Endodermal cell (in vitro differentiated cells): ENCODE measurements at regions not wholly inside any gene's neighbourhood (a gene's known extent, or its start where the extent isn't known, plus 50 kb on each side); places are given as distances from the start of the nearest gene placed in this dataset.

Source experiments
- DNase-seq: peaks from one replicate; pipeline ENCODE4 v3.0.0-alpha.2; 2017
- H3K27ac ChIP-seq: 2 replicates; pipeline ENCODE4 v1.5.1; 2013; ENCODE audit warnings: mild to moderate bottlenecking, low read depth, low read length, moderate library complexity
- H3K27me3 ChIP-seq: 2 replicates; pipeline ENCODE4 v1.6.1; 2013; ENCODE audit warnings: mild to moderate bottlenecking, low read length, moderate library complexity; ENCODE audit not compliant: insufficient read depth, control insufficient read depth, poor library complexity, severe bottlenecking
- H3K36me3 ChIP-seq: 2 replicates; pipeline ENCODE4 v1.7.0; 2013; ENCODE audit warnings: mild to moderate bottlenecking, low read length, moderate library complexity; ENCODE audit not compliant: control insufficient read depth, insufficient read depth
- H3K4me1 ChIP-seq: one replicate; pipeline ENCODE4 v1.7.0; 2013; ENCODE audit warnings: low read length; ENCODE audit not compliant: control insufficient read depth, insufficient read depth
- H3K4me3 ChIP-seq: 2 replicates; pipeline ENCODE4 v1.5.1; 2013; ENCODE audit warnings: mild to moderate bottlenecking, low read length, moderate library complexity
- H3K9ac ChIP-seq: 2 replicates; pipeline ENCODE4 v1.6.1; 2013; ENCODE audit warnings: mild to moderate bottlenecking, low read length, moderate library complexity; ENCODE audit not compliant: poor library complexity, severe bottlenecking; ENCODE audit errors: extremely low read depth
- H3K9me3 ChIP-seq: 2 replicates; pipeline ENCODE4 v1.6.1; 2013; ENCODE audit warnings: mild to moderate bottlenecking, low read length, moderate library complexity; ENCODE audit not compliant: control insufficient read depth
- H3K27ac Mint-ChIP-seq: 2 replicates; pipeline ENCODE4 v1.8.0; 2020; ENCODE audit warnings: mixed read lengths
- H3K27me3 Mint-ChIP-seq: 2 replicates; pipeline ENCODE4 v1.8.0; 2021; ENCODE audit warnings: mild to moderate bottlenecking, mixed read lengths; ENCODE audit not compliant: insufficient read depth
- H3K36me3 Mint-ChIP-seq: 2 replicates; pipeline ENCODE4 v1.8.0; 2020; ENCODE audit warnings: low read depth, mixed read lengths
- H3K4me1 Mint-ChIP-seq: 2 replicates; pipeline ENCODE4 v1.8.0; 2020; ENCODE audit warnings: mixed read lengths
- H3K4me3 Mint-ChIP-seq: 2 replicates; pipeline ENCODE4 v1.8.0; 2020; ENCODE audit warnings: mild to moderate bottlenecking, moderate library complexity, mixed read lengths
- H3K9me3 Mint-ChIP-seq: 2 replicates; pipeline ENCODE4 v1.8.0; 2020; ENCODE audit warnings: mild to moderate bottlenecking, mixed read lengths
- WGBS, 2 experiments: methylation state at CpG; one replicate each; pipeline versions ENCODE4 v1.1.5 to v1.1.7; 2013; ENCODE audit warnings: missing lambda C conversion rate in 2 of 2, mixed read lengths in 1 of 2; ENCODE audit not compliant: insufficient coverage in 1 of 2, insufficient read length in 1 of 2; 5-methylcytosine and 5-hydroxymethylcytosine counted together
- TF ChIP-seq, protein P1 (sequence below): fragments of 200-600 bp; sonication (generic); conservative IDR thresholded peaks from 2 replicates; pipeline ENCODE4 v1.5.0; 2021; ENCODE audit warnings: antibody characterized with exemption, mild to moderate bottlenecking

DNA sequence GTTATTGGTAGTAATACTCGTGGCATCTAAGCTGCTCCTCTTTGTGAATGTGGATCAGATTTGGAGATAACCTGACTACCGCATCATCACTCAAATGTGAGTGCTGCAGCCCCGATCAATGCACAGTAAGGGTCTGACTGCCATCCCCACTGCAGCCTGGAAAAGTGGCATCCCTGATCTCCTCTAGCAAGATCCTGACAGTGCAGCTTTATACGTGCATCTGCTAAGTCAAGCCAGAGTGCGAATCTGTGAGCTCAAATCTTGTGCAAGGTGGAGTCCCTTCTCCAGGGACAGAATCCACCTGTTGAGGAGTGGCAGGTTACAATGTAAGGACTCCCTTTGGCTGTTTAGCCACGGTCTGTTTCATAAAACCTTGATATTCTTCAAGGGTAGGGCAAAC, 215.0 kb upstream of the EXOC2 start:
- Mint-ChIP-seq H3K4me1 (no peaks in the 10 kb centered on the region), H3K4me3 (no peak overlapping the region), H3K36me3 (no peaks in the 10 kb centered on the region), H3K27ac (no peak overlapping the region), H3K9me3 (no peaks in the 10 kb centered on the region), H3K27me3 (peaks cover 13% of the 10 kb centered on the region)
- TF ChIP-seq, protein P1, sequence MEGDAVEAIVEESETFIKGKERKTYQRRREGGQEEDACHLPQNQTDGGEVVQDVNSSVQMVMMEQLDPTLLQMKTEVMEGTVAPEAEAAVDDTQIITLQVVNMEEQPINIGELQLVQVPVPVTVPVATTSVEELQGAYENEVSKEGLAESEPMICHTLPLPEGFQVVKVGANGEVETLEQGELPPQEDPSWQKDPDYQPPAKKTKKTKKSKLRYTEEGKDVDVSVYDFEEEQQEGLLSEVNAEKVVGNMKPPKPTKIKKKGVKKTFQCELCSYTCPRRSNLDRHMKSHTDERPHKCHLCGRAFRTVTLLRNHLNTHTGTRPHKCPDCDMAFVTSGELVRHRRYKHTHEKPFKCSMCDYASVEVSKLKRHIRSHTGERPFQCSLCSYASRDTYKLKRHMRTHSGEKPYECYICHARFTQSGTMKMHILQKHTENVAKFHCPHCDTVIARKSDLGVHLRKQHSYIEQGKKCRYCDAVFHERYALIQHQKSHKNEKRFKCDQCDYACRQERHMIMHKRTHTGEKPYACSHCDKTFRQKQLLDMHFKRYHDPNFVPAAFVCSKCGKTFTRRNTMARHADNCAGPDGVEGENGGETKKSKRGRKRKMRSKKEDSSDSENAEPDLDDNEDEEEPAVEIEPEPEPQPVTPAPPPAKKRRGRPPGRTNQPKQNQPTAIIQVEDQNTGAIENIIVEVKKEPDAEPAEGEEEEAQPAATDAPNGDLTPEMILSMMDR = no peak
- 90 to 92% methylated on average over 5 to 6 of the region's 6 CpGs for WGBS, 2 experiments
- Histone ChIP-seq H3K9ac (no peak overlapping the region), H3K9me3 (no peaks in the 10 kb centered on the region), H3K27me3 (peaks cover 18% of the 10 kb centered on the region), H3K27ac (no peak overlapping the region), H3K4me1 (no peaks in the 10 kb centered on the region), H3K4me3 (no peak overlapping the region), H3K36me3 (no peaks in the 10 kb centered on the region)
- peak; percentile 22 for DNase-seq

- H3K36me3 Mint-ChIP-seq = no peaks in the 10 kb centered on the region
- no peaks in the 10 kb centered on the region for H3K9me3 Mint-ChIP-seq
These were observed 214.0 kb upstream of the EXOC2 start for GRCh38 chr6:906920-907319.

GRCh38 chr6:905556-905955, 212.6 kb upstream of the EXOC2 start:
- no peak overlapping the region for H3K27ac ChIP-seq
- H3K36me3 ChIP-seq = no peaks in the 10 kb centered on the region
- TF ChIP-seq, protein P1 = no peak
- no peak overlapping the region for H3K4me3 ChIP-seq
- H3K27me3 ChIP-seq = peaks cover 5% of the 10 kb centered on the region
- H3K9me3 ChIP-seq = no peaks in the 10 kb centered on the region
- DNase-seq = peak; percentile 10
- no peak overlapping the region for H3K4me3 Mint-ChIP-seq
- no peaks in the 10 kb centered on the region for H3K4me1 ChIP-seq
- no peaks in the 10 kb centered on the region for H3K36me3 Mint-ChIP-seq
- H3K4me1 Mint-ChIP-seq = no peaks in the 10 kb centered on the region
- peaks cover 3% of the 10 kb centered on the region for H3K27me3 Mint-ChIP-seq
- H3K9ac ChIP-seq = no peak overlapping the region
- H3K9me3 Mint-ChIP-seq = no peaks in the 10 kb centered on the region
- no peak overlapping the region for H3K27ac Mint-ChIP-seq

More at GRCh38 chr6:906920-907319, 214.0 kb upstream of the EXOC2 start:
- H3K9me3 ChIP-seq = no peaks in the 10 kb centered on the region
- H3K4me1 Mint-ChIP-seq = no peaks in the 10 kb centered on the region
- H3K9ac ChIP-seq = no peak overlapping the region
- H3K27ac Mint-ChIP-seq = no peak overlapping the region
- H3K4me3 ChIP-seq = no peak overlapping the region
- TF ChIP-seq, protein P1 = no peak
- H3K4me1 ChIP-seq = no peaks in the 10 kb centered on the region
- DNase-seq = peak; percentile 36
- no peak overlapping the region for H3K4me3 Mint-ChIP-seq
- H3K27ac ChIP-seq = no peak overlapping the region
- peaks cover 12% of the 10 kb centered on the region for H3K27me3 ChIP-seq
- H3K36me3 ChIP-seq = no peaks in the 10 kb centered on the region
- WGBS, 2 experiments = 70 to 82% methylated on average over 9 to 11 of the region's 11 CpGs
- peaks cover 5% of the 10 kb centered on the region for H3K27me3 Mint-ChIP-seq
